Gastrocnemius medialis (tissue), 4 donors: ENCODE measurements at regions not wholly inside any gene's neighbourhood (a gene's known extent, or its start where the extent isn't known, plus 50 kb on each side); places are given as distances from the start of the nearest gene placed in this dataset.

Experiments
- ATAC-seq, 2 donors: fragments of 150-250 bp; one replicate each; pipeline ENCODE4 v1.9.1; 2016
- DNase-seq, 2 donors: peaks; one replicate each; pipeline ENCODE4 v3.0.0-alpha.2; 2019
- H3K27ac ChIP-seq, 4 donors: fragments of 200-600 bp; sonication (generic); 1 replicate in 1 of 4; 2 replicates in 3 of 4; pipeline ENCODE4 v1.5.1; 2016 to 2018; ENCODE audit warnings: mild to moderate bottlenecking in 2 of 4, moderate library complexity in 1 of 4
- H3K27me3 ChIP-seq, 3 donors: fragments of 200-600 bp; sonication (generic) in 2 of 3; 1 replicate in 1 of 3; 2 replicates in 2 of 3; pipeline versions ENCODE4 v1.5.1 to v1.6.0; 2016 to 2019; ENCODE audit warnings: mild to moderate bottlenecking in 1 of 3, moderate library complexity in 1 of 3
- H3K36me3 ChIP-seq, 2 donors: fragments of 200-600 bp; sonication (generic) in 1 of 2; one replicate each; pipeline ENCODE4 v1.5.1; 2017 to 2018
- H3K4me1 ChIP-seq, 2 donors: fragments of 200-600 bp; sonication (generic) in 1 of 2; one replicate each; pipeline ENCODE4 v1.5.1; 2016 to 2017; ENCODE audit warnings: mild to moderate bottlenecking in 2 of 2
- H3K4me3 ChIP-seq, 4 donors: fragments of 200-600 bp; sonication (generic) in 3 of 4; 1 replicate in 1 of 4; 2 replicates in 3 of 4; pipeline ENCODE4 v1.5.1; 2016 to 2019; ENCODE audit warnings: mild to moderate bottlenecking in 2 of 4
- H3K9me3 ChIP-seq, 3 donors: fragments of 200-600 bp; sonication (generic) in 2 of 3; 1 replicate in 1 of 3; 2 replicates in 2 of 3; pipeline ENCODE4 v1.5.1; 2016 to 2019
- CTCF ChIP-seq, 5 experiments: fragments of 450-650 bp in 3 of 5; fragments of 200-600 bp in 2 of 5; sonication (generic) in 2 of 5; IDR thresholded peaks in 4 of 5; conservative IDR thresholded peaks in 1 of 5; 1 replicate in 4 of 5; 2 replicates in 1 of 5; pipeline ENCODE4 v1.5.1; 2016 to 2019; ENCODE audit warnings: antibody characterized with exemption in 5 of 5, mild to moderate bottlenecking in 3 of 5, moderate library complexity in 3 of 5
- POLR2A ChIP-seq, 2 donors: fragments of 450-650 bp; IDR thresholded peaks; one replicate each; pipeline ENCODE4 v1.6.1; 2017; ENCODE audit warnings: antibody characterized with exemption in 2 of 2, mild to moderate bottlenecking in 2 of 2, moderate library complexity in 2 of 2
- in situ Hi-C, 4 donors: fragments of 200-750 bp; cut with MboI; loops; one replicate each; pipeline versions ENCODE4 v1.15.0 to v1.8.0; 2017; ENCODE audit warnings: low sequenced_read_pairs in 4 of 4
- intact Hi-C: fragments of 100-400 bp; cut with DNase I; formaldehyde crosslinking; loops from one replicate; pipeline ENCODE4 v1.15.1; 2023; ENCODE audit warnings: low total_unique reads

- Histone ChIP-seq H3K27me3 (no peaks in the 10 kb centered on the region), H3K4me3 (no peak overlapping the region), H3K9me3 (no peaks in the 10 kb centered on the region), H3K27ac (no peak overlapping the region), H3K36me3 (no peaks in the 10 kb centered on the region), H3K4me1 (no peaks in the 10 kb centered on the region)
- no peak for ATAC-seq
- in situ Hi-C loops (no loop called here), intact Hi-C loops (no loop called here)
- TF ChIP-seq POLR2A (IDR thresholded peaks at IDR 0.05) (no peak), CTCF (IDR thresholded peaks at IDR 0.05 in 4 of 5, conservative IDR thresholded peaks at IDR 0.05 in 1 of 5) (no peak)
- no peak for DNase-seq
Observed at GRCh38 chr5:173819521-173819920, 68.6 kb upstream of the CPEB4 start.

- H3K4me1 ChIP-seq, result peaks cover 7 to 8% of the 10 kb centered on the region in 2 donors
- H3K36me3 ChIP-seq, result no peaks in the 10 kb centered on the region
- no peak overlapping the region for H3K27ac ChIP-seq
- no peak for DNase-seq
- ATAC-seq, result no peak
- H3K4me3 ChIP-seq, result no peak overlapping the region
- H3K9me3 ChIP-seq, result no peaks in the 10 kb centered on the region
- in situ Hi-C loops (no loop called here), intact Hi-C loops (no loop called here)
- H3K27me3 ChIP-seq, result no peaks in the 10 kb centered on the region
- no peak for TF ChIP-seq POLR2A (IDR thresholded peaks at IDR 0.05)
- no peak for TF ChIP-seq CTCF (IDR thresholded peaks at IDR 0.05 in 4 of 5, conservative IDR thresholded peaks at IDR 0.05 in 1 of 5)
Observed at GRCh38 chr5:173823274-173823644, 64.9 kb upstream of the CPEB4 start.

GRCh38 chr5:173823721-173824567 lies 64.2 kb upstream of the CPEB4 start:
- Histone ChIP-seq H3K4me1 (peaks cover 7 to 8% of the 10 kb centered on the region in 2 donors), H3K9me3 (no peaks in the 10 kb centered on the region), H3K4me3 (no peak overlapping the region), H3K36me3 (no peaks in the 10 kb centered on the region), H3K27ac (peak overlapping the region in 3 of 4 donors; percentile 21 to 62 (median 33)), H3K27me3 (no peaks in the 10 kb centered on the region)
- intact Hi-C loops (no loop called here), in situ Hi-C loops (no loop called here)
- peak; percentile 42 to 56 for ATAC-seq
- no peak for DNase-seq
- TF ChIP-seq CTCF (IDR thresholded peaks at IDR 0.05 in 4 of 5, conservative IDR thresholded peaks at IDR 0.05 in 1 of 5), result no peak
- no peak for TF ChIP-seq POLR2A (IDR thresholded peaks at IDR 0.05)

GRCh38 chr5:173825215-173825865 lies 62.8 kb upstream of the CPEB4 start:
- Histone ChIP-seq H3K9me3 (no peaks in the 10 kb centered on the region), H3K27me3 (no peaks in the 10 kb centered on the region), H3K4me3 (no peak overlapping the region), H3K4me1 (peaks cover 7 to 8% of the 10 kb centered on the region in 2 donors), H3K36me3 (no peaks in the 10 kb centered on the region), H3K27ac (peak overlapping the region in 3 of 4 donors; percentile 20 to 62 (median 33))
- peak in 1 of 2 donors; percentile 39 for DNase-seq
- ATAC-seq, result peak in 1 of 2 donors; percentile 51
- intact Hi-C loops, result no loop called here
- in situ Hi-C loops, result no loop called here
- TF ChIP-seq CTCF (IDR thresholded peaks at IDR 0.05 in 4 of 5, conservative IDR thresholded peaks at IDR 0.05 in 1 of 5), result no peak
